ENCODE measurements at regions not wholly inside any gene's neighbourhood (a gene's known extent, or its start where the extent isn't known, plus 50 kb on each side); places are given as distances from the start of the nearest gene placed in this dataset.
A peak's percentile ranks its signal among the peaks of the same experiment; 100 is the strongest.

DNA sequence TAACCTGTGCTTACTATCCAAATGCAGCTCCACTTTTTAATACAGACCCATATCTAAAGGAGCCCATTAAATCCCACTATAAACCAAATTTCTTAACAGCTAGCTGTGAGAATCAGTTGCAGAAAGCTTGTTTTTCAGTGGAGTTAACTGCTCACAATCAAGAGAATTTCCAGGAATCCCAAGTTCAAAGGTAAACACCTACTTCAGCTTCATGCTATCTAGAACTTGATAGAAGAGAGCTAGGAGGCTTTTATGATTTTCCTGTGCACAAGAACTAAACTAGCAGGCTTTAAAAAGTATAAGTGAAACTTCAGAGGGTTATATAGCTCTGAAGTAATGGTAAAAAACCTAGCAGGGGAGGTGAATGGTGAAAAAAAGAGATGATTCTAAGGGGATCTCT, 96.2 kb upstream of the PABPC4L start:
- Histone ChIP-seq H3K4me3 (no peak overlapping the region), H3K79me2 (replicated peaks; ENCODE audit: insufficient read depth) (no peaks in the 10 kb centered on the region), H3K27me3 (ENCODE audit: insufficient read depth) (no peaks in the 10 kb centered on the region), H4K20me1 (replicated peaks; ENCODE audit: insufficient read depth) (no peaks in the 10 kb centered on the region), H2AFZ (no peak overlapping the region), H3K9me2 (ENCODE audit: insufficient read depth) (no peaks in the 10 kb centered on the region), H3K36me3 (ENCODE audit: insufficient read depth) (no peaks in the 10 kb centered on the region), H3F3A (replicated peaks; ENCODE audit: low read depth) (no peaks in the 10 kb centered on the region), H3K4me1 (ENCODE audit: insufficient read depth) (no peaks in the 10 kb centered on the region), H3K27ac (ENCODE audit: low read depth) (no peak overlapping the region), H3K4me2 (no peak overlapping the region)
- TF ChIP-seq ZNF331 (CRISPR knock-in tag; IDR thresholded peaks at IDR 0.05; ENCODE audit: low read depth) (no peak), JUNB (IDR thresholded peaks at IDR 0.05; ENCODE audit: unreplicated experiment) (no peak), EZH2phosphoT487 (IDR thresholded peaks at IDR 0.05; ENCODE audit: unreplicated experiment) (no peak), EZH2 (IDR thresholded peaks at IDR 0.05; ENCODE audit: low read depth, unreplicated experiment) (no peak), POLR2AphosphoS5 (IDR thresholded peaks at IDR 0.05; ENCODE audit: low read depth) (no peak)
- TF ChIP-seq, protein P1, sequence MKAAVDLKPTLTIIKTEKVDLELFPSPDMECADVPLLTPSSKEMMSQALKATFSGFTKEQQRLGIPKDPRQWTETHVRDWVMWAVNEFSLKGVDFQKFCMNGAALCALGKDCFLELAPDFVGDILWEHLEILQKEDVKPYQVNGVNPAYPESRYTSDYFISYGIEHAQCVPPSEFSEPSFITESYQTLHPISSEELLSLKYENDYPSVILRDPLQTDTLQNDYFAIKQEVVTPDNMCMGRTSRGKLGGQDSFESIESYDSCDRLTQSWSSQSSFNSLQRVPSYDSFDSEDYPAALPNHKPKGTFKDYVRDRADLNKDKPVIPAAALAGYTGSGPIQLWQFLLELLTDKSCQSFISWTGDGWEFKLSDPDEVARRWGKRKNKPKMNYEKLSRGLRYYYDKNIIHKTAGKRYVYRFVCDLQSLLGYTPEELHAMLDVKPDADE (IDR thresholded peaks at IDR 0.05): no peak
- Mint-ChIP-seq H3K4me3 (no peak overlapping the region), H3K9me3 (peaks cover 8% of the 10 kb centered on the region; the same call in 1 of the 3 replicates), H3K4me1 (no peaks in the 10 kb centered on the region), H3K27me3 (ENCODE audit: insufficient read depth, low read depth, poor library complexity) (no peaks in the 10 kb centered on the region), H3K27ac (0 out of 2 replicates have a peak overlapping the region, but pooled peaks have one; percentile 28), H3K36me3 (ENCODE audit: low read depth) (peaks cover 5% of the 10 kb centered on the region; the same call in 2 of the 3 replicates)
- DNase-seq (ENCODE audit: low spot score) (no peak), ATAC-seq (no peak)

DNA sequence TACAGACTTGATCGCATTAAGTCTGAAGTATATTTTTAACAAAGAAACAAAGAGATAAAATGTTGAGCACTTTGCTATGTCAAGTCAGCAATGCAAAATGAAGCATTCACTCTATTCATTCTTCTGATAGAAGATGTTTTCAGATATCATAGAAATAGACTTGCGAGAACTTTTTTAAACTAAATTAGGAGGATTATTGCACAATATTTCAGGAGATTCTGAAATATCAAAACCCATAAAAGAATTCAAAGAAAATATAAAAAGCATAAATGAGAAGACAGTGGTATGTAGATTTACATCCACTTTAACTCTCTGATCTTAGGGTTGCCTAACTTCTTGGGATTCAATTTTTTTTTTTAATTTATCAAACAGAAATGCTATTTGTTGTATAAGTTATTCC, 81.1 kb upstream of the PABPC4L start:
- no peaks in the 10 kb centered on the region for H3K79me2 ChIP-seq (replicated peaks; ENCODE audit: insufficient read depth)
- Mint-ChIP-seq H3K27ac (no peak overlapping the region), H3K4me3 (no peak overlapping the region), H3K9me3 (no peaks in the 10 kb centered on the region), H3K36me3 (ENCODE audit: low read depth) (no peaks in the 10 kb centered on the region; the same call in 2 of the 3 replicates), H3K27me3 (ENCODE audit: insufficient read depth, low read depth, poor library complexity) (no peaks in the 10 kb centered on the region), H3K4me1 (no peaks in the 10 kb centered on the region)
- 0 out of 2 replicates have a peak, but pooled peaks cover 4% of the 10 kb centered on the region for H3K9me2 ChIP-seq (ENCODE audit: insufficient read depth)
- H3K27ac ChIP-seq (ENCODE audit: low read depth): no peak overlapping the region
- H3K27me3 ChIP-seq (ENCODE audit: insufficient read depth): no peaks in the 10 kb centered on the region
- no peak overlapping the region for H2AFZ ChIP-seq
- no peak for ATAC-seq
- no peaks in the 10 kb centered on the region for H3K36me3 ChIP-seq (ENCODE audit: insufficient read depth)
- H3K4me2 ChIP-seq: no peak overlapping the region
- H3K4me3 ChIP-seq: no peak overlapping the region
- no peaks in the 10 kb centered on the region for H3K4me1 ChIP-seq (ENCODE audit: insufficient read depth)
- TF ChIP-seq EZH2phosphoT487 (IDR thresholded peaks at IDR 0.05; ENCODE audit: unreplicated experiment) (no peak), ZNF114 (CRISPR knock-in tag; IDR thresholded peaks at IDR 0.05) (no peak), EZH2 (IDR thresholded peaks at IDR 0.05; ENCODE audit: low read depth, unreplicated experiment) (no peak), ZNF331 (CRISPR knock-in tag; IDR thresholded peaks at IDR 0.05; ENCODE audit: low read depth) (no peak)
- TF ChIP-seq, protein P2, sequence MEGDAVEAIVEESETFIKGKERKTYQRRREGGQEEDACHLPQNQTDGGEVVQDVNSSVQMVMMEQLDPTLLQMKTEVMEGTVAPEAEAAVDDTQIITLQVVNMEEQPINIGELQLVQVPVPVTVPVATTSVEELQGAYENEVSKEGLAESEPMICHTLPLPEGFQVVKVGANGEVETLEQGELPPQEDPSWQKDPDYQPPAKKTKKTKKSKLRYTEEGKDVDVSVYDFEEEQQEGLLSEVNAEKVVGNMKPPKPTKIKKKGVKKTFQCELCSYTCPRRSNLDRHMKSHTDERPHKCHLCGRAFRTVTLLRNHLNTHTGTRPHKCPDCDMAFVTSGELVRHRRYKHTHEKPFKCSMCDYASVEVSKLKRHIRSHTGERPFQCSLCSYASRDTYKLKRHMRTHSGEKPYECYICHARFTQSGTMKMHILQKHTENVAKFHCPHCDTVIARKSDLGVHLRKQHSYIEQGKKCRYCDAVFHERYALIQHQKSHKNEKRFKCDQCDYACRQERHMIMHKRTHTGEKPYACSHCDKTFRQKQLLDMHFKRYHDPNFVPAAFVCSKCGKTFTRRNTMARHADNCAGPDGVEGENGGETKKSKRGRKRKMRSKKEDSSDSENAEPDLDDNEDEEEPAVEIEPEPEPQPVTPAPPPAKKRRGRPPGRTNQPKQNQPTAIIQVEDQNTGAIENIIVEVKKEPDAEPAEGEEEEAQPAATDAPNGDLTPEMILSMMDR (conservative IDR thresholded peaks at IDR 0.05; ENCODE audit: low read depth in 2 of 2): no peak
- TF ChIP-seq, protein P1 (IDR thresholded peaks at IDR 0.05): no peak
- no peaks in the 10 kb centered on the region for H4K20me1 ChIP-seq (replicated peaks; ENCODE audit: insufficient read depth)
- H3F3A ChIP-seq (replicated peaks; ENCODE audit: low read depth): no peaks in the 10 kb centered on the region
- DNase-seq (ENCODE audit: low spot score): no peak
